H9 (cell line): ENCODE measurements at regions not wholly inside any gene's neighbourhood (a gene's known extent, or its start where the extent isn't known, plus 50 kb on each side); places are given as distances from the start of the nearest gene placed in this dataset.

ENCODE experiments used
- DNase-seq: peaks from one replicate; pipeline ENCODE4 v3.0.0-alpha.2; 2017
- H2AFZ ChIP-seq: one replicate; pipeline ENCODE4 v1.6.1; 2013; ENCODE audit warnings: mild to moderate bottlenecking, low read length, control low read depth, moderate library complexity
- H2AK5ac ChIP-seq: 2 replicates; pipeline ENCODE4 v1.6.1; 2013; ENCODE audit warnings: low read length, control low read depth, mixed read lengths; ENCODE audit not compliant: insufficient read length
- H2BK120ac ChIP-seq: one replicate; pipeline ENCODE4 v1.6.1; 2013; ENCODE audit warnings: low read depth, mild to moderate bottlenecking, low read length, control low read depth, inconsistent platforms; ENCODE audit not compliant: poor library complexity, severe bottlenecking
- H2BK12ac ChIP-seq: 2 replicates; pipeline ENCODE4 v1.6.1; 2013; ENCODE audit warnings: low read length, control low read depth, mixed read lengths, low read depth; ENCODE audit not compliant: insufficient read length
- H2BK15ac ChIP-seq: 2 replicates; pipeline ENCODE4 v1.6.1; 2013; ENCODE audit warnings: low read depth, low read length, control low read depth
- H2BK20ac ChIP-seq: one replicate; pipeline ENCODE4 v1.6.1; 2013; ENCODE audit warnings: low read depth, mild to moderate bottlenecking, low read length, control low read depth, inconsistent platforms; ENCODE audit not compliant: poor library complexity, severe bottlenecking
- H2BK5ac ChIP-seq: 2 replicates; pipeline ENCODE4 v1.6.1; 2013; ENCODE audit warnings: low read length, control low read depth, mixed read lengths; ENCODE audit not compliant: insufficient read length
- H3K14ac ChIP-seq: 2 replicates; pipeline ENCODE4 v1.6.1; 2013; ENCODE audit warnings: low read length, control low read depth; ENCODE audit not compliant: insufficient read depth
- H3K18ac ChIP-seq: 2 replicates; pipeline ENCODE4 v1.6.1; 2013; ENCODE audit warnings: low read depth, mild to moderate bottlenecking, mixed read lengths, low read length, control low read depth; ENCODE audit not compliant: insufficient read length
- H3K23ac ChIP-seq: 2 replicates; pipeline ENCODE4 v1.6.1; 2013; ENCODE audit warnings: low read length, control low read depth, mixed read lengths, low read depth; ENCODE audit not compliant: insufficient read length
- H3K23me2 ChIP-seq: 2 replicates; pipeline ENCODE4 v1.6.1; 2013; ENCODE audit warnings: low read depth, mild to moderate bottlenecking, mixed read lengths, low read length, control low read depth; ENCODE audit not compliant: insufficient read length, poor library complexity, severe bottlenecking
- H3K27ac ChIP-seq: 2 replicates; pipeline ENCODE4 v1.5.1; 2013; ENCODE audit warnings: low read length, control low read depth, mixed read lengths, low read depth; ENCODE audit not compliant: insufficient read length
- H3K27me3 ChIP-seq: 2 replicates; pipeline ENCODE4 v1.6.1; 2013; ENCODE audit warnings: low read length, control low read depth, inconsistent platforms; ENCODE audit not compliant: insufficient read depth
- H3K4ac ChIP-seq: 2 replicates; pipeline ENCODE4 v1.6.1; 2013; ENCODE audit warnings: low read depth, mild to moderate bottlenecking, control low read depth, inconsistent platforms, low read length, moderate library complexity
- H3K4me1 ChIP-seq: 2 replicates; pipeline ENCODE4 v1.6.1; 2013; ENCODE audit warnings: low read length, control low read depth, inconsistent platforms; ENCODE audit not compliant: insufficient read depth
- H3K4me2 ChIP-seq: 2 replicates; pipeline ENCODE4 v1.6.1; 2013; ENCODE audit warnings: low read length, control low read depth, mixed read lengths; ENCODE audit not compliant: insufficient read length, insufficient read depth
- H3K56ac ChIP-seq: 2 replicates; pipeline ENCODE4 v1.6.1; 2013; ENCODE audit warnings: low read depth, mild to moderate bottlenecking, mixed read lengths, low read length, control low read depth; ENCODE audit not compliant: insufficient read length
- H3K79me1 ChIP-seq: 2 replicates; pipeline ENCODE4 v1.6.1; 2013; ENCODE audit warnings: low read depth, mild to moderate bottlenecking, moderate library complexity, low read length, control low read depth, inconsistent platforms; ENCODE audit not compliant: insufficient read depth, poor library complexity, severe bottlenecking
- H3K79me2 ChIP-seq: 2 replicates; pipeline ENCODE4 v1.6.1; 2013; ENCODE audit warnings: low read length, control low read depth, inconsistent platforms; ENCODE audit not compliant: insufficient read depth
- H3K9ac ChIP-seq: 2 replicates; pipeline ENCODE4 v1.6.1; 2013; ENCODE audit warnings: low read length, control low read depth, mixed read lengths; ENCODE audit not compliant: insufficient read length; ENCODE audit errors: extremely low read depth
- H3K9me3 ChIP-seq: one replicate; pipeline ENCODE4 v1.6.1; 2013; ENCODE audit warnings: low read depth, low read length, inconsistent platforms; ENCODE audit not compliant: control insufficient read depth
- H3T11ph ChIP-seq: one replicate; pipeline ENCODE4 v1.6.1; 2013; ENCODE audit warnings: mild to moderate bottlenecking, low read length, control low read depth, inconsistent platforms
- H4K20me1 ChIP-seq: one replicate; pipeline ENCODE4 v1.6.1; 2013; ENCODE audit not compliant: control insufficient read depth, insufficient read length, insufficient read depth
- H4K5ac ChIP-seq: 2 replicates; pipeline ENCODE4 v1.6.1; 2013; ENCODE audit warnings: low read depth, mild to moderate bottlenecking, mixed read lengths, low read length, control low read depth; ENCODE audit not compliant: insufficient read length
- H4K8ac ChIP-seq: replicated peaks from 2 replicates; pipeline ENCODE4 v1.6.1; 2013; ENCODE audit warnings: low read length, control low read depth, mixed read lengths, low read depth; ENCODE audit not compliant: insufficient read length
- H4K91ac ChIP-seq: 2 replicates; pipeline ENCODE4 v1.6.1; 2013; ENCODE audit warnings: low read depth, mild to moderate bottlenecking, moderate library complexity, mixed read lengths, low read length, control low read depth; ENCODE audit not compliant: insufficient read length
- H3K27ac Mint-ChIP-seq, 3 experiments: 2 replicates in 2 of 3; 3 replicates in 1 of 3; pipeline ENCODE4 v1.8.0; 2020 to 2021; ENCODE audit warnings: mixed read lengths in 3 of 3, mild to moderate bottlenecking in 1 of 3, moderate library complexity in 1 of 3
- H3K27me3 Mint-ChIP-seq: 2 replicates; pipeline ENCODE4 v1.8.0; 2021; ENCODE audit warnings: low read depth, mild to moderate bottlenecking, moderate library complexity, mixed read lengths
- H3K36me3 Mint-ChIP-seq, 3 experiments: 2 replicates in 2 of 3; 3 replicates in 1 of 3; pipeline ENCODE4 v1.8.0; 2020 to 2021; ENCODE audit warnings: low read depth in 3 of 3, mixed read lengths in 3 of 3; ENCODE audit not compliant: insufficient read depth in 1 of 3
- H3K4me1 Mint-ChIP-seq, 2 experiments: 2 replicates each; pipeline ENCODE4 v1.8.0; 2020; ENCODE audit warnings: mixed read lengths in 2 of 2
- H3K4me3 Mint-ChIP-seq, 2 experiments: 2 replicates in 1 of 2; 3 replicates in 1 of 2; pipeline ENCODE4 v1.8.0; 2020 to 2021; ENCODE audit warnings: mild to moderate bottlenecking in 2 of 2, mixed read lengths in 2 of 2, moderate library complexity in 1 of 2
- H3K9me3 Mint-ChIP-seq, 2 experiments: 2 replicates in 1 of 2; 3 replicates in 1 of 2; pipeline ENCODE4 v1.8.0; 2020; ENCODE audit warnings: mild to moderate bottlenecking in 2 of 2, mixed read lengths in 2 of 2, moderate library complexity in 1 of 2
- WGBS: extraction: QIAGEN DNeasy Blood & Tissue Kit; methylation state at CpG from one replicate; pipeline ENCODE4 v1.1.7; 2013; ENCODE audit warnings: missing lambda C conversion rate, low lambda C conversion rate, mixed read lengths; ENCODE audit not compliant: insufficient read length; ENCODE audit errors: extremely low coverage; 5-methylcytosine and 5-hydroxymethylcytosine counted together
- TF ChIP-seq, protein P1 (sequence below): fragments of 200-600 bp; sonication (generic); conservative IDR thresholded peaks from 3 replicates; pipeline ENCODE4 v1.8.0; 2021; ENCODE audit warnings: antibody characterized with exemption, mild to moderate bottlenecking

DNA sequence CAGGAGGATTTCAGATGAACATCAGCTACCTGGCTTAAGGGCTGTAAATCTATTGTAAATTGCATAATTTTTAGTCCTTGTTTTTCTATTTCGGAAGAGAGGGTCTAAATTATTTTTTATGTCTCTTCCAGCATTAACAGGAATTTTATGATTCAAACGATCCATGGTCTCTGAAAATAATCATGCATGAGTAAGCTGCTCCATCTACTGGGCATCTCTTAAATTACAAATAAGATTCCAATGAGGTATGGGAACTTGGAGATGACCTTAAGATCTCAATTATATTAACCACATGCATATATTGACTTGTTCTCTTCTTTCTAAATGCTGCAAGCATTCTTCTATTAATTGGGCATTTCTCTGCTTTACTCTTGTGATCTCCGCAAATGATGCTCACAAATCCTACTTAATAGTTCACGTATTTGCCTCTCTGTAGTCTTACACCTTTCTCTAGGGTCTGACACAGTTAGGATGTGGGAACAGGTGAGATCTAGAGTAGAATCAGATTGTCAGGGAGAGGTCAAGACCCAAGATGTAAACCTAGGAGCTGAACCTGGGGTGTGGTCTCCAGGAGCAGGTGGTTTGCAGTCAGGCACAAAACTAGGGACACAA, 86.9 kb downstream of the NUDT12 start:
- H3K14ac ChIP-seq: no peak overlapping the region
- H3K9ac ChIP-seq: no peak overlapping the region
- Mint-ChIP-seq H3K27ac (no peak overlapping the region), H3K36me3 (no peaks in the 10 kb centered on the region), H3K4me1 (peaks cover 12 to 14% of the 10 kb centered on the region in 2 experiments), H3K27me3 (no peaks in the 10 kb centered on the region), H3K9me3 (no peaks in the 10 kb centered on the region), H3K4me3 (no peak overlapping the region)
- H3K79me2 ChIP-seq: no peaks in the 10 kb centered on the region
- WGBS: no CpG with 5 or more reads among the region's 4 CpGs
- no peak overlapping the region for H2BK5ac ChIP-seq
- H3K4ac ChIP-seq: no peak overlapping the region
- no peak overlapping the region for H3K27ac ChIP-seq
- H2BK15ac ChIP-seq: no peak overlapping the region
- no peak overlapping the region for H2BK12ac ChIP-seq
- H3K27me3 ChIP-seq: no peaks in the 10 kb centered on the region
- no peak overlapping the region for H3K4me2 ChIP-seq
- H3K9me3 ChIP-seq: no peaks in the 10 kb centered on the region
- no peak overlapping the region for H2AK5ac ChIP-seq
- H2AFZ ChIP-seq: no peak overlapping the region
- TF ChIP-seq, protein P1, sequence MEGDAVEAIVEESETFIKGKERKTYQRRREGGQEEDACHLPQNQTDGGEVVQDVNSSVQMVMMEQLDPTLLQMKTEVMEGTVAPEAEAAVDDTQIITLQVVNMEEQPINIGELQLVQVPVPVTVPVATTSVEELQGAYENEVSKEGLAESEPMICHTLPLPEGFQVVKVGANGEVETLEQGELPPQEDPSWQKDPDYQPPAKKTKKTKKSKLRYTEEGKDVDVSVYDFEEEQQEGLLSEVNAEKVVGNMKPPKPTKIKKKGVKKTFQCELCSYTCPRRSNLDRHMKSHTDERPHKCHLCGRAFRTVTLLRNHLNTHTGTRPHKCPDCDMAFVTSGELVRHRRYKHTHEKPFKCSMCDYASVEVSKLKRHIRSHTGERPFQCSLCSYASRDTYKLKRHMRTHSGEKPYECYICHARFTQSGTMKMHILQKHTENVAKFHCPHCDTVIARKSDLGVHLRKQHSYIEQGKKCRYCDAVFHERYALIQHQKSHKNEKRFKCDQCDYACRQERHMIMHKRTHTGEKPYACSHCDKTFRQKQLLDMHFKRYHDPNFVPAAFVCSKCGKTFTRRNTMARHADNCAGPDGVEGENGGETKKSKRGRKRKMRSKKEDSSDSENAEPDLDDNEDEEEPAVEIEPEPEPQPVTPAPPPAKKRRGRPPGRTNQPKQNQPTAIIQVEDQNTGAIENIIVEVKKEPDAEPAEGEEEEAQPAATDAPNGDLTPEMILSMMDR: peak; percentile 81
- no peak overlapping the region for H3K18ac ChIP-seq
- no peak overlapping the region for H4K5ac ChIP-seq
- H3K4me1 ChIP-seq: peaks cover 2% of the 10 kb centered on the region; the same call in 1 of the 2 replicates
- H3K79me1 ChIP-seq: no peaks in the 10 kb centered on the region
- no peaks in the 10 kb centered on the region for H4K20me1 ChIP-seq
- H3K56ac ChIP-seq: no peak overlapping the region
- no peaks in the 10 kb centered on the region for H3K23me2 ChIP-seq
- H4K91ac ChIP-seq: no peak overlapping the region
- no peak overlapping the region for H4K8ac ChIP-seq
- no peak overlapping the region for H3K23ac ChIP-seq
- no peak for DNase-seq
- no peak overlapping the region for H2BK20ac ChIP-seq
- no peak overlapping the region for H3T11ph ChIP-seq
- no peak overlapping the region for H2BK120ac ChIP-seq
